ENCODE measurements at regions not wholly inside any gene's neighbourhood (a gene's known extent, or its start where the extent isn't known, plus 50 kb on each side); places are given as distances from the start of the nearest gene placed in this dataset.

DNA sequence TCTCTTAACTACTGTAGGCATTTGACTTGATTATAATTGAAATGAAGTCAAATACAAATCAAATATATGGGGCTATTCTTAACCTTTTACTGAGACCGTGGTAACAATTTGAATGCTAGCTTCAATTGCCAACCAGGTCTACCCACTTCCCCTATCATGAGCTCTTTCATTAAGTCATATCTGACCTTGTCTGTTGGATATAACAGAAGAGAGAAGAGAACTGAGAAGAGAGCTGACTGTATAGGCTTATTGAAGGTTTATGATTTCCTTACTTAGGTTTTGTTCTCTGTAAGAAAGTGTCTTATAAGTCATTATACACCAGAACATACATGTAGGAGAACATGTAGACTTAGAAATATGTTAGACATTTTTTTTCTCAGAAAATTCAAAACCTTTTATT lies 549.4 kb downstream of the COL12A1 start:
- H3K4me3 ChIP-seq (ENCODE audit: low read depth, low read length), result no peak overlapping the region
- ChIA-PET CTCF (interaction anchor here (0.6 to 3.0 kb wide), 2 partner anchors 553 to 924 kb away, joined by 3 to 7 read pairs; no protein-coding TSS in a partner anchor), POLR2A (interaction anchor here (0.6 to 1.1 kb wide), 3 partner anchors 15 to 81 kb away, joined by 3 to 4 read pairs (median 3); no protein-coding TSS in a partner anchor)
- TF ChIP-seq, protein P1, sequence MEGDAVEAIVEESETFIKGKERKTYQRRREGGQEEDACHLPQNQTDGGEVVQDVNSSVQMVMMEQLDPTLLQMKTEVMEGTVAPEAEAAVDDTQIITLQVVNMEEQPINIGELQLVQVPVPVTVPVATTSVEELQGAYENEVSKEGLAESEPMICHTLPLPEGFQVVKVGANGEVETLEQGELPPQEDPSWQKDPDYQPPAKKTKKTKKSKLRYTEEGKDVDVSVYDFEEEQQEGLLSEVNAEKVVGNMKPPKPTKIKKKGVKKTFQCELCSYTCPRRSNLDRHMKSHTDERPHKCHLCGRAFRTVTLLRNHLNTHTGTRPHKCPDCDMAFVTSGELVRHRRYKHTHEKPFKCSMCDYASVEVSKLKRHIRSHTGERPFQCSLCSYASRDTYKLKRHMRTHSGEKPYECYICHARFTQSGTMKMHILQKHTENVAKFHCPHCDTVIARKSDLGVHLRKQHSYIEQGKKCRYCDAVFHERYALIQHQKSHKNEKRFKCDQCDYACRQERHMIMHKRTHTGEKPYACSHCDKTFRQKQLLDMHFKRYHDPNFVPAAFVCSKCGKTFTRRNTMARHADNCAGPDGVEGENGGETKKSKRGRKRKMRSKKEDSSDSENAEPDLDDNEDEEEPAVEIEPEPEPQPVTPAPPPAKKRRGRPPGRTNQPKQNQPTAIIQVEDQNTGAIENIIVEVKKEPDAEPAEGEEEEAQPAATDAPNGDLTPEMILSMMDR (IDR thresholded peaks at IDR 0.05; ENCODE audit: insufficient read depth, low read length, missing control alignments), result no peak
- DNase-seq (ENCODE audit: low read depth, low spot score), result no peak

DNA sequence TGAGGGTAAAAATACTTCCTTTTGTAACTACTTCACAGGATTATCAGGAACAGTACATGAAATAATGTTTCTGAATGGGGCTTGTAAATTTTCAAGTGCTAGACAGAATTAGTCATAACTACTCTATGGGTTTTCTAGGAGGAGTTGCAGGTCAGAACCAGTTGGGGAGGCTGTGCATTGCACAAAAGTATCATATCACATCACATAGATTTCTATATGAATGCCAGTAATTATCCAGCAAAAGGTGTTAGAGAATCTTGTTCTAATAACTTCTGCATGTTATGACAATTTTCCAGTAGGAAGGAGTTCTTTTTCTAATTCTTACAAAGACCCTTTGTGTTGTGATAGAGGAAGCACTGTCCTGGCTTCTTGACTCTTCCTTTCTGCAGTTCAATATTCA lies 551.6 kb downstream of the COL12A1 start:
- ChIA-PET POLR2A (no interaction called here), CTCF (interaction anchor here (1.1 to 2.2 kb wide), 2 partner anchors 243 to 556 kb away, joined by 4 to 7 read pairs; no protein-coding TSS in a partner anchor)
- no peak overlapping the region for H3K4me3 ChIP-seq (ENCODE audit: low read depth, low read length)
- DNase-seq (ENCODE audit: low read depth, low spot score), result no peak
- TF ChIP-seq, protein P1 (IDR thresholded peaks at IDR 0.05; ENCODE audit: insufficient read depth, low read length, missing control alignments), result no peak

DNA sequence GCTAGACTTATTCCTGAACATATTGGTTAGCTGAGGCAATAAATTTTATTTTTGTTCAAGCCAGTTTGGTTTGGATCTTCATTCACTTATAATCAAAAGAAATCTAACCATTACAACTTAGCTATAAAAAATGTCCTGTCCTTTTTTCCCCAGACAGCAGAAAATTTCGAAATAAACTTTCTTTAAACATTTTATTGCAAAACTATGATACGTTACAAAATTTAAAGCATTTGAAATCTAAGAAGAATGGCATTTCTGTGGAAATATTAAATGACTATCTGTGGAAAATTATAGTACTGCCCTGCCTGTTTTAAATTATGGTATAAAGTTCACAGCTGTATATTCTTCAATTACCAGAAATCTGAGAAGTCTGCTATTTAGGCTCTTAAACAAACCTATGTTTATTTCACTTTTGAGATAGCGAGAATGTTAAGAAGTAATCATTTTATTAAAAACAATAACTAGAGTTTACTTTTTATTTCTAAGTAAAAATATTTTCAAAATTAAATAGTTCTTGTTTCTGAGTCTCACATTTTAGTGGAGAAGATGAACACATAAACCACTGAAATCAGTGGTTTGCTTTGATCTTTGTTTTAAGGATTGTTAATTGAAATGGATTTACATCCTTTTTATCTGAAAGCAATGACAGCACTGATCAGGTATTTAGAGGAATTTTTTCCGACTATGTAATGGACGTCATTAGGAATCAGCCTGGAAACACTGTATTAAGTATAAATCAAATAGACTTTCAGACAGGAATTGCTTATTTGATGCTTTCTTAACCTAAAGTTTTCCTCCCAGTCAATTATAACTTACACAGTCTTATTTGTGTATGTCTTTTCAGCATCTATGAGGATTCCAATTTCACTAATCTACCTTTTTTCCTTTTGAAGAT lies 553.7 kb downstream of the COL12A1 start:
- CTCF ChIA-PET, result no interaction called here
- no peak for DNase-seq (ENCODE audit: low read depth, low spot score)
- TF ChIP-seq, protein P1 (IDR thresholded peaks at IDR 0.05; ENCODE audit: insufficient read depth, low read length, missing control alignments), result no peak
- POLR2A ChIA-PET, result interaction anchor here (0.6 to 1.8 kb wide), 3 partner anchors 19 to 553 kb away, joined by 3 to 4 read pairs (median 3); partner anchors contain the start of gene COL12A1
- H3K4me3 ChIP-seq (ENCODE audit: low read depth, low read length), result no peak overlapping the region

DNA sequence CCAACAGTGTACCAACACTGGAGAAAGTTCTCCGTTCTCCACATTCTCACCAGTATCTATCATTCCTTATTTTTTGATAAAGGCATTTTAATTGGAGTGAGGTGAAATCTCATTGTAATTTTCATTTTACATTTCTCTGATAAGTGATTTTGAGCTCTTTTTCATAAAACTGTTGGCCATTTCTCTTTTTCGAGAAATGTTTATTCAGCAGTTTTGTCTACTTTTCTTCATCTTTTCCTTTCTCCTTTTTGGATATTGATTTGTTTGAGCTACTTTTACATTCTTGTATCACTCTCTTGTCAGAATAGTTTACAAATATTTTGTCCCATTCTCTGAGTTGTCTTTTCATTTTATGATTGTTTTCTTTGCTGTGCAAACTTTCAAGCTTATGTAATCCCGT lies 555.2 kb downstream of the COL12A1 start:
- DNase-seq (ENCODE audit: low read depth, low spot score), result no peak
- POLR2A ChIA-PET, result interaction anchor here (1.8 kb wide), 1 partner anchor 555 kb away, joined by 4 read pairs; the partner anchor contains the start of gene COL12A1
- no peak overlapping the region for H3K4me3 ChIP-seq (ENCODE audit: low read depth, low read length)
- CTCF ChIA-PET, result interaction anchor here (1.3 to 1.6 kb wide), 2 partner anchors 77 to 242 kb away, joined by 3 to 5 read pairs; no protein-coding TSS in a partner anchor
- TF ChIP-seq, protein P1 (IDR thresholded peaks at IDR 0.05; ENCODE audit: insufficient read depth, low read length, missing control alignments), result no peak

DNA sequence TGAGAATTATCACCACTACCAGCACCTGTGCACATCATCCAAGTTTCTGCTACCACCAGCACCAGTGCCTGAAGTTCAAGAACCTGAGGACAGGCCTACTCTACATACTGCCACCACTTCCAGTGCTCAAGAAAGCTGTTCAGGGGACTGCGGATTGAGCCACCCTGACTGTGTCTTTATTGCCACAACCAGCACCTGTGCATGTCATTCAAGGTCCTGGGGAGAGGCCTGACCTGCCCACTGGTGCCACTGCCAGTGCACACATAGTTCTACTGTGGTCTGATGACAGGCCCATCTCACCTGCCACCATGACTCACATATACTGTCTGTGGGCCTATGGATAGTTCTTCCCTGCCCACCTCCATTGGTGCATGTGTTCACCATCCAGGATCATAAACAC lies 559.4 kb downstream of the COL12A1 start:
- TF ChIP-seq, protein P1 (IDR thresholded peaks at IDR 0.05; ENCODE audit: insufficient read depth, low read length, missing control alignments), result no peak
- ChIA-PET CTCF (no interaction called here), POLR2A (no interaction called here)
- no peak for DNase-seq (ENCODE audit: low read depth, low spot score)
- H3K4me3 ChIP-seq (ENCODE audit: low read depth, low read length), result no peak overlapping the region

DNA sequence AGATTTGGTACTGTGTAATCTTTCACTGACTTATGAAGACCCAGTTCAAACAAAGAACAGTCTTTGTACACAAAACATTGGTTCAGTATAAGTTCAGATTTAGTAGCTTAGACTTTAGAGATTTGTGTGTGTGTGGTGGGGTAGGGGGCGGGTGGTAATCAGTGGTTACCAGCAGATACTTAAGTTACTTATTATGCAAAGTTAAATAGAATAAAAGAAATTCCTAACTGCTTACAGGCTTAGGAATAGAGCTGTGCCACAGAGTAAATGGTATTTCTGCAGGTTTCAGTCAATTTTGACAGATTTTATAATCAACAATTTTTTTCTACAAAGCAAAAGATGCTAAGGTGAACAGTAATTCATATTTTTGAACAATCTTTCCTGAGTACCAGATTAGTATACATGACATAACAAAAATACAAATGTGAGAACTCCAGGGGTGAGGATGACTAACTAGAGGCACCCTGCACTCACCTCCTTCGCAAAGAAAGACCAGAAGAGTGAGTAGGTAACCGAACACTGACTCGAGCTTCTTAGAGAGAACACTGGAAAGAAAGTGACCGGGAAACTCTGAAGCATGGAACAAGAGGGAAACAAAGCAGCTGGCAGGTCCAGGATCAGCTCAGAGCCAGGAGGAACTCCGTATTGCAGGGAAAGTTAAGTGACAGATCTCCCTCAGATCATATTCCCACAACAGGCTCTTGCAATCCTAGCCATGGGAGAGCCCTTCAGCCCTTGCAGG lies 560.6 kb downstream of the COL12A1 start:
- ChIA-PET POLR2A (no interaction called here), CTCF (no interaction called here)
- TF ChIP-seq, protein P1 (IDR thresholded peaks at IDR 0.05; ENCODE audit: insufficient read depth, low read length, missing control alignments), result no peak
- no peak overlapping the region for H3K4me3 ChIP-seq (ENCODE audit: low read depth, low read length)
- no peak for DNase-seq (ENCODE audit: low read depth, low spot score)
